Gastrocnemius medialis (tissue), 4 donors: ENCODE measurements at regions not wholly inside any gene's neighbourhood (a gene's known extent, or its start where the extent isn't known, plus 50 kb on each side); places are given as distances from the start of the nearest gene placed in this dataset.

Experiments used
- POLR2A ChIP-seq, 2 donors: fragments of 450-650 bp; IDR thresholded peaks; one replicate each; pipeline ENCODE4 v1.6.1; 2017; ENCODE audit warnings: antibody characterized with exemption in 2 of 2, mild to moderate bottlenecking in 2 of 2, moderate library complexity in 2 of 2
- TF ChIP-seq, protein P1 (sequence below), 5 experiments: fragments of 450-650 bp in 3 of 5; fragments of 200-600 bp in 2 of 5; sonication (generic) in 2 of 5; IDR thresholded peaks in 4 of 5; conservative IDR thresholded peaks in 1 of 5; 1 replicate in 4 of 5; 2 replicates in 1 of 5; pipeline ENCODE4 v1.5.1; 2016 to 2019; ENCODE audit warnings: antibody characterized with exemption in 5 of 5, mild to moderate bottlenecking in 3 of 5, moderate library complexity in 3 of 5

DNA sequence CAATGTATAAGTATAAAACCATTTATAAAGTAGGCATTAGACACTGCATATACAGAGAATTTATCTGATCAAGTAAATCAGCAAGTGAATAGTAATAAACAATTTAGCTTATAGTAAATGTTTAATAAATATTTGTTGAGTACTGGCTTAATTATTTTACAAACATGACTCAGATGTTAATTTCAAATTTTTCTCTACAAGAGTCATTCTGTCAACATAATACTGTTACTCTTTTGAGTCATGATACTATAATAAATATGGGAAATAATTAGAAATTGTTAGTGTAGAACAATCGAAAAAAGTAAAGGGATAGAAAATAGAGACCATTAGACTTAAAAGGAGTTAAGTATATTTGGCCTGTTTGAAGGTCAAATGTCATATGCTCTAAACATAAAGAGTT is 133.6 kb upstream of the MC4R start:
- TF ChIP-seq, protein P1, sequence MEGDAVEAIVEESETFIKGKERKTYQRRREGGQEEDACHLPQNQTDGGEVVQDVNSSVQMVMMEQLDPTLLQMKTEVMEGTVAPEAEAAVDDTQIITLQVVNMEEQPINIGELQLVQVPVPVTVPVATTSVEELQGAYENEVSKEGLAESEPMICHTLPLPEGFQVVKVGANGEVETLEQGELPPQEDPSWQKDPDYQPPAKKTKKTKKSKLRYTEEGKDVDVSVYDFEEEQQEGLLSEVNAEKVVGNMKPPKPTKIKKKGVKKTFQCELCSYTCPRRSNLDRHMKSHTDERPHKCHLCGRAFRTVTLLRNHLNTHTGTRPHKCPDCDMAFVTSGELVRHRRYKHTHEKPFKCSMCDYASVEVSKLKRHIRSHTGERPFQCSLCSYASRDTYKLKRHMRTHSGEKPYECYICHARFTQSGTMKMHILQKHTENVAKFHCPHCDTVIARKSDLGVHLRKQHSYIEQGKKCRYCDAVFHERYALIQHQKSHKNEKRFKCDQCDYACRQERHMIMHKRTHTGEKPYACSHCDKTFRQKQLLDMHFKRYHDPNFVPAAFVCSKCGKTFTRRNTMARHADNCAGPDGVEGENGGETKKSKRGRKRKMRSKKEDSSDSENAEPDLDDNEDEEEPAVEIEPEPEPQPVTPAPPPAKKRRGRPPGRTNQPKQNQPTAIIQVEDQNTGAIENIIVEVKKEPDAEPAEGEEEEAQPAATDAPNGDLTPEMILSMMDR (IDR thresholded peaks at IDR 0.05 in 4 of 5, conservative IDR thresholded peaks at IDR 0.05 in 1 of 5) = no peak
- TF ChIP-seq POLR2A (IDR thresholded peaks at IDR 0.05) = no peak
